HG03108 (cell line): ENCODE measurements at regions not wholly inside any gene's neighbourhood (a gene's known extent, or its start where the extent isn't known, plus 50 kb on each side); places are given as distances from the start of the nearest gene placed in this dataset.

Source experiments
- ATAC-seq: cut with Tn5 transposase; IDR thresholded peaks from one replicate; pipeline ENCODE4 v1.9.1; 2021; ENCODE audit warnings: moderate library complexity; ENCODE audit not compliant: unreplicated experiment

DNA sequence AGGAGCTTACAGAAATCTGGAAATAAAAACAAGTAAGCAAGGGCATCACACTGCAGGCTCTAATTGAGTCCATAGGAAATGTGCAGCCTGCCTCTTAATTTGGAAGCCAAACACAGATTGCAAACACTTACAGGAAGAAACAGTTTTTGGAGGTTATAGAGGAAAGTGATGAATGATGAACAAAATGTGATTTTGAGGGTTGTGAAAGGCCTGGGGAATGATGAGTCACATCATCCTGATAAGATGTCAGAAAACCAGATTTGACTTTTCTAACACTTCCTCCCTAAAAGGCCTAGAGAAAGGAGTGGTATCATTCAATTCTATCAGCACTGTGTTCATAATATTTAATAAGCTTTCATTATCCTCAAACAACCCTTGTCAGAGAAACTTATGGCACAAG is 96.6 kb upstream of the POU2AF2 start:
- ATAC-seq, result no peak

DNA sequence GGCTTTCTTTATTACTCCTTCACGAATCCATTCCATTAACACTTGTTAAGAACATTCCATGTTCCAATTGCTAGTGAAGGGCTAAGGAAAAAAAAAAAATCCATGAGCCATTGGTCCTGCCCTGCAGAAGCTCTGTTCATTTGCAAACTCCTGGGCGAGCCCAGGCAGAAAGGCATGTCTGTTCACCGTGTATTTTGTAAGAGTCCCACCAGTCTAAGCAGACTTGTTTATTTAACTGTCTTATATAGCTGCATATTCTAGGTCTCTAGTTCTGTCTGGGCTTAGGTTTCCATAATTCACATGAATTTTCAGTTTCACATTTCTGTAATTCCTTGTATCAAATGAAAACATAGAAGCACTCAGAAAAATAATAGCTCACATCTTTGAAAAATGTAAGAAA is 97.4 kb upstream of the POU2AF2 start:
- no peak for ATAC-seq

DNA sequence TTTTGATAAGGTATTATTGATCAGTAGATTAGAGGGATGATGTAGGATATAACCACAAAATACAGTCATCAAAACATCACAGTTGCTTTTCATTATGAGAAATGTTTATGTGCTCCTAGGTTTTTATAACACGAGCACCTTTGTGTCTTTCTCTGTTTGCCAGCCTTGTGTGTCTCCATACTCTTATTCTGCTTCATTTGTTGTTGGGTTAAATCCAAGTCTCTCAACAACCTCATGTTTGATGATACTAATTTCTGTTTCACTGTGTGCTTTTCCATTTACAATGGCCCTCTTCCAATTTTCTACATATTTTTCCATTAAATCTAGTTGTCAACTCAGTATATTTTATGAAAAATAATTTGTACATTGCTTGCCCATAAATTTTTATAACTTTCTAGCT is 107.7 kb upstream of the POU2AF2 start:
- no peak for ATAC-seq

DNA sequence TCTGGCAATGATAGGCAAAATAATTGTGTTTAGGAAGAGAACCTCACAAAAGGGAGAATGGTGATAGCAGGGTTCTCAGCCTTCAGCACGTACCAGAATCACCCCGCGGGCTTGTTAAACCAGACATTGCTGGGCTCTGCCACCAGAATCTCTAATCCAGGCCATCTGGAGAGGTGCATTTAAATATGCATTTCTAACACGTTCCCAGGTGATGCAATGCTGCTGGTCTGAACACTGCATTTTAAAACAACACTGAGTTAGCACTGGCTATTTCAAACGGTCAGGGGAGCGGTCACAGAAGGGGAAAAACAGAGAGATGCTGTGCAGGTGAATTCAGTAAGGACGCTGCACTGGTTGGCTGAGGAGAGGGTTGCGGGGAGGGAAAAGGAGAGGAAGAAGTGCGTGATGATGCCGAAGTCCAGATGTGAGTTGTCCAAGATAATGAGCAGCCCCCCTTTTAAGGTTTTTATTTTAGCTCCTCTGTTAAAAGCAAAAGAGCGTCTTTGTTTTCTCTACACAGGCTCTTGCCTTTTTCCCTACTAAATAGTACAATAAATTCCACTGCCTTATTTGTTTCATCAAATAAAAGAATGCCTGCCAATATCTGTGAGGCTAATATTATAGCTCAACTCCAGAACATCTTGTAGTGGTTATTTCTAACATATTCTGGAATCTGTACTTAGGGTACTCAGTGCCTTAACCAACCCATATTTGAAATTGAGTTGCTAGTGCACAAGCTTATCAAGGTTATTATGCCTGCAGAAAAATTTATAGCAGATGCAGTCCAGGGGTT is 109.6 kb upstream of the POU2AF2 start:
- ATAC-seq, result no peak

- ATAC-seq, result no peak
Observed at GRCh38 chr11:111135101-111135500, 110.4 kb upstream of the POU2AF2 start.

DNA sequence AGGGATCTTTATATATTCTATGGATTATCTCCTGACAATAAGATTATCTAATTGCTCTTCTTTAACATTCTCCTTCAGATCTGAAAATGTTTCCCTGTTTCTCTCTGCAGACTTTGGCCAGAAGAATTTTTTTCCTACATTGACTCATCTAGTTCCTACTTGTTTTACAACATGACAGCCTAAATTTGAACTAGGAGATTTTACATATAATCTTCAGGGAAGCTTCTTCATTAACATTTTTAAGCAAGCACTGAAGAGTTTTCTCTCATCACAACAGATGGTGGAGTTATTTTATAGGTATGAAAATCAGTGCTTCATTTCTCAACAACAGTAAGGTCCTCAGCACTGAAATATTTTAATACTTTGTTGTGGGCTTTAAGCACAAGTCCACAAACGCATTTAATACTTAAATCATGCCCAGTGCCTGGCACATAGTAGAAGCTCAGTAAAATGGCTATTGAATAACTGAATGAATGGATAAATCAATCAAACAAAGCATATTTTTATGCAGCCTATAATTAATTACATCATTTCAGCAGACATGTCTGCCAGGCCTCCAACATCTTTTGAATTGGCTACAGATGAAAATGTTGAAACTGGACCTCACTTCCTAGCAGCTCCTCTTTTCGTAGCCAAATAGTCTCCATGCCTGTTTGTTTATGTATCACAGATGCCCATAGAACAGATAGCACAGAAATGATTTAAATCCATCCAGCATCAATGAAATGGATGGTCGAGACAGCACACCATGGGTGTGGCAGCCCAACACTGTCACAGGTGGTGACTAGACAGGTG is 117.3 kb upstream of the POU2AF2 start:
- ATAC-seq, result no peak

DNA sequence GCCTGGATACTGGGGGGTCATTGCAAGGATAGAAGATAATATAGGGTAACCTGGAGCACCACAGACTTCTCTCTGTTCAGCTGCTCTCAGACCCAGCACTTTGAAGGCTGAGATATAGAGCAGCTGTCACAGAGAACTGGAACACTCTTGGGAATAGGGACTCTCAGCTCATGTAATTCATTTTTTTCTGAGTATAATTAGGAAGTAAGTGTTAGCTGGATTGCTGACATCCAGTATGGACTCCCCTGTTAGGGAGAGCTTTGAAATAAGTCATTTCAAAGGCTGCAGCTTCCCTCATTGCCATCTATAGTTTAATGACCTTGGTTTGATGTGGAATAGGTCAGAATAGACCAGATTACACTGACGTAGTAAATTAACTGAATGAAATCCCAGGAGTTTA is 120.8 kb upstream of the POU2AF2 start:
- ATAC-seq, result no peak

GRCh38 chr11:111123463-111124398 is 121.8 kb upstream of the POU2AF2 start:
- ATAC-seq, result no peak

- no peak for ATAC-seq
Observed at GRCh38 chr11:111120696-111121302, 124.7 kb upstream of the POU2AF2 start.

- ATAC-seq, result no peak
Observed at GRCh38 chr11:111120161-111120560, 125.4 kb upstream of the POU2AF2 start.

DNA sequence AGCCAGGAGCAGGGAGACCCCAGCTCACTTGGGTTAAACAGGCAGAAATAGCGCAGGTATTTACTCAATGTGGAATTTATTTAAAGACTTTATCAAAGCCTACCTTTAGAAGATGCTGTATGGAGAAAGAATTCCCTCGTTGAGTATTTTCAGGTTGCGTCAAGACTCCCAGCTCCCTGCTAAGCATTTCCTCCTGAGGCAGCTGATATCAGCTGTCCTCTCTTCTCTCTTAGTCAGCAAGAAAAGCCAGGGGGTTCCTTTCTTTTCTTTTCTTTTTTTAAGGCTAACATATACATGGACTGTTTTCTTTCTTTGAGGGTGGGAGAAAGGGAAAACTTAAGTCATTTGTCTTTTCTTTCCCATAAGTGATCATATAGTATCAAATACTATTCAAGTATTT is 125.8 kb upstream of the POU2AF2 start:
- ATAC-seq, result no peak

DNA sequence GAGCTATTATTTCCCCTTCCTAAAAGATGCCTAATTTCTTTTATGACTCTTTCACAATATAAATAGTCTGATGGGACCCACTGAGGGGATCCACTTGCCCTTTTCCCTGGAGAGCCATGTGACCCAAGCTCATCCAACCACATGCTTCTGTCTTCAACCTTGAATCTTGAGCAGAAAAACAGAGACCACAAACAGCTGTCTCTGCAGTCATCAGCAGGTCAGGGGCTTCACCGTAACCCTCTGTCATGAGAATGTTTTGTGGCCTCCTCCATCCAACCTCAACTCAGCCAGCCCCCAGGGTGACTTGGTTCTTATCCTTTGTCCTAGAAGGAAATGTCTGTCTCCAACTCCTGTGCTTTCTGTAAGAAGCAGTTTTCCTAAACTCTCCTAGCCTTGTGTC is 129.6 kb upstream of the POU2AF2 start:
- ATAC-seq, result no peak

GRCh38 chr11:111114091-111114490 is 131.4 kb upstream of the POU2AF2 start:
- no peak for ATAC-seq

GRCh38 chr11:111112614-111113013 is 132.9 kb upstream of the POU2AF2 start:
- no peak for ATAC-seq

DNA sequence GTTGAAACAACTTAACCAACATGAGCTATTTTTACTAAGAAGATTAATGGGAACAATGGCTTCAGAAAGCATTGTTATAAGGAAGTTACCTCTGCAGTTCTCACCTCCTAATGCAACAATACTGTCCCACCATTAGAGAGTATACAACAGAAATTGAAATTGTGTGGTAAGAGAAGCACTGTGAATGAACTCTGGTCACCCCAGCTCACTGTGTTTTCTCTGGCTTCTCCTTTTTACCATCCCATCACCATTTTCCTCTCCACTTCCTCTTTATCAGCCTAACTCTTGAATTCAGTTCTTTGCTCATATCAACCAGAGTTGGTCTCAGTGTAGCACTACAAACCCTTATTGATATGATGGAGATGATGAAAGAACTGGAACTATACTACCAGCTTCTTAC is 138.0 kb upstream of the POU2AF2 start:
- ATAC-seq, result no peak

DNA sequence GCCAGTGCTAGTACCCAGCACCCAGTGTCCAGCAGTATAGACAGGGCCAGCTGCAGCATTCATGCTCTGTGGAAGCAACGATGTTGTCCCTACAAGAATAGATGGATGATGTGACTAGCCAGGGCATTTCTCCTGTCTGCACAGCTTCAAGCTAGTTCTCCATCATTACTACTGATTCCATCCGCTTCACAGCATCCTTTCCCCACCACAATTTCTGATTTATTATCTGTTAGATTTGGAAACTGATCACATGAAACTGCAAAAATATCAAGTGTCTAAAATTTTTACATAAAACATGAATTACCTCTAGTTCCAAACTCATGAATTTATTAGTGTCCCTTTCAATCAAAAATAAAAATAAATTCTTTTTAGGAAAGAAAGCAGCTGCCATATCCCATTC is 138.9 kb upstream of the POU2AF2 start:
- ATAC-seq, result no peak

DNA sequence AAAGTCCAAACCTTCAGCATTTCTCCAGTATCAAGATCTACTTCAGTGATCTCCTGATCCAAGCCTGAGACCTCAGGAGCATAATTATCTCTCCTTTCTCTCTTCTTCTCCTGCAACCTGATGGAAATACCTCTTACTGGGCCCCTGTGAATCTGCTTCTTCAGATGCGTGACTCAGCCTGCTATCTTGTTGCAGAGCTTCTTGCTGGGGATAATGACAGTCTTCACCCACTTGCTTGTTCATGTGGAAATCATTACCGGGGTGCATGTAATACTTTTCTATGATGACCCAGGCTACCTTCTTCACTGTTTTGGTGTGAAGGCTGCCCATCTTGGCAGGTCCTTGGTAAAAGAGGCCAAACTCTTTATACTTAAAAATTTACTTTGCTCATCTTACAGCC is 140.0 kb upstream of the POU2AF2 start:
- ATAC-seq, result no peak

DNA sequence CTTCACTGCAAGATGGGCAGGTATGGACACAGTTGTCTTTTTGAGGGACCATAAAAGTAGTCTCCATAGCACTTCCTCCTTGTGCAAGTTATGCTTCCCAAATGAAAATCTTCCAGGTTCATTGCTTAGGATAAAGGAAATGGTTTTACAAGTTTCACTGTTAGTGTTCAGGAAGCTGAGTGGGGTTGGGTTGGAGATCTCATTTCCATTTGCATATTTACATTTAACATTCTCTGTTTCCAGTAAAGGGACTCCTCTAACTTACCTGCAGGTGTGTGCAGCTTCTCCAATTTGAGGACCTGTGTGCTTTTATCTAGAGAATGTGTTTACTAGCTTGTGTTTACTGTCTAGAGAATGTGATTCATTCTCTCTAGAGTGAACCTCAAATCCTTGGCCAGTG is 141.3 kb upstream of the POU2AF2 start:
- no peak for ATAC-seq

- no peak for ATAC-seq
Observed at GRCh38 chr11:111101881-111102280, 143.6 kb upstream of the POU2AF2 start.

DNA sequence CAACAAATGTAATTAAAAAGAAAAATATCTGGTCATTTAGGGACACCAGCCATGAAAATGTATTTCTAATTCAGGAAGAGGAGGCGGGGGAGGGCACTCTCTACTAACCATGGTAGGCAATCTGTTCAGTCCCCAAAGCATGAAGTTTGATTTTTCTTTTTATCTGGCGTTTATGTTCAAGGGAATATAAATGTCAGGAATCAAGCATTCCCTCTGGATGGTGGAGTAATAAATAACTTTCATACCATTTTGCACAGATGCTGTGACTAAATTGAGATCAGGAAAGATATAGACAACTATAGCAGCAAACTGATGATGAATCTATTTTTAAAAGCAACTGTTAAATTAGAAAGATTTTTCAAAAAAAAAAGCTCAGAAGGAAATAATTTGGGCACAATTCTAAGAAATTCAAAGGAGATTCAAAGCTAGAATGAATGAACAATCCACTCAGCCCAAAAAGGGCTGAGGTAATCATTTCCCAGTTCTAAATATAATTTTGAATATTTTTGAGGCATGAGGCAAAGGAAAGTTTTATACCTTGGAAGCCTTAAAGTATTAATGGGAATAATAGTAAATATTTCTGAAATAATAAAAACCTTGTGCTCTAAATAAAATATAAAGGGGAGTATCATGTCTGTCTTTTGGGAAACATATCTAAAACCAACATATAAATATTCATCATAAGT is 146.4 kb upstream of the POU2AF2 start:
- ATAC-seq, result no peak
